NCI-H2227 (cell line): ENCODE measurements at regions not wholly inside any gene's neighbourhood (a gene's known extent, or its start where the extent isn't known, plus 50 kb on each side); places are given as distances from the start of the nearest gene placed in this dataset.
"Not testable (repeated sequence)": the region's sequence is repeated elsewhere in the genome, so short reads cannot be mapped to it uniquely, and the experiment has no call there.

ENCODE experiments used
- DNase-seq: peaks from one replicate; lab custom pipeline; 2025; ENCODE audit not compliant: unreplicated experiment; lab: John Stamatoyannopoulos, UW

DNA sequence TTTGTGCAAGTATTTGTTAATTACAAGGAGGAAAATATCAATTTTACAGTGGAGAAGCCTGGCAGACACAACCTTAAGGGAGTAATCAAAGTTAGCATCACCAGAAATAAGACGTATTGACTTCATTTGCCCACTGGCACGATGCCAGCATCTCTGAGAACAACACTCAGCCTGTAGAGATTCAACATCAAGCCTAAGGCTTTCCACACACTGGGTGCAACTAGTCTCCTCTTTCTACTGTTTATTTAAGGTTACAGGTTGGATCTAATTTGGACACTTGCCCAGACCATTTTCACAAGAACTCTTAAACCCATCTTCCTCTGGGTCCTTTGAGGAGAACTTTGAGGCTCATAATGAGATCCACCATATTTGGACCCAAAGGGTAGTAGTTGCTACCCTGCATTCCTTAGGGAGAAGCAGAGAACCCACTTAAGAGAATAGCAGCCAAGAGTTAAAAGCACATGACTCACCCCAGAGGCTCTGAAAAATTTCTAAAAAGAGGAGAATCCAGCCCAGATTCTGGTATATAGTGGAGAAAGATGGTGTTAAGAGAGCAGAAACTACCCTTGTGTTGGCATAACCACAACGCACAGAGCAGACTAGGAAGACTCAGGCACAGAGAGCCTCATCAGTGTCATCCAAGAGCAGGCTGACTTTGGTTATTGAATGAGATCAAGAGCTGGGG is 97.3 kb downstream of the CCDC71L start:
- no peak for DNase-seq

GRCh38 chr7:106562711-106563366 is 98.1 kb downstream of the CCDC71L start:
- no peak for DNase-seq

DNA sequence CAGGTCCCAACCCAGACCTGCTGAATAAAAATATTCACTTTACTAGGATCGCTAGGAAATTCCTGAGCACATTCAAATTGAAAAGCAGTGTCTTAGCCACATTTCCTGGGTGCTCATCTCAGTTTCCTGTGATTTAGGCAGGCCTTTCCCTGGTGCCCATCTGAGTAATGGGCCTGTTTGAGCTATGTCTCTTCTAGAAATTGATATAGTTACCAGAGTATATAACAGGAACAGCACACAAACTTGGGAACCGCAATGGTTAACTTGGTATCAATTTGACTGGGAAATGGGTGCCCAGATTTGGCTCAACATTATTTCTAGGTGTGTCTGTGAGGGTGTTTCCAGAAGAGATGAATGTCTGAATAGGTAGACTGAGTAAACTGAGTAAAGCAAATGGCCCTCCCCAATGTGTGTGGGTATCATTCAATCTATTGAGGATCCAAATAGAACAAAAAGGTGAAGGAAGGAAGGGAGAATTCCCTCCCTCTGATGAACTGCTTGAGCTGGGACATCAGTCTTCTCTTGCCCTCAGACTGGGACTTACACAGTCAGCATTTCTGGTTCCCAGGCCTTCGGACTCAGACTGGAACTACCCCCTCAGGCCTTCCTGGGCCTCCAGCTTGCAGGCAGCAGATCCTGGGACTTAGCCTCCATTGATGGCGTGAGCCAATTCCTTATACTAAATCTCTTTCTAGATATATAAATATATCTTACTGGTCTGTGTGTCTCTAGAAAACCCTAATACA is 99.1 kb downstream of the CCDC71L start:
- no peak for DNase-seq

GRCh38 chr7:106561151-106561550 is 99.8 kb downstream of the CCDC71L start:
- no peak for DNase-seq

GRCh38 chr7:106560482-106560881 is 100.5 kb downstream of the CCDC71L start:
- DNase-seq = no peak

GRCh38 chr7:106556244-106556643 is 104.7 kb downstream of the CCDC71L start:
- DNase-seq = not testable (repeated sequence)

DNA sequence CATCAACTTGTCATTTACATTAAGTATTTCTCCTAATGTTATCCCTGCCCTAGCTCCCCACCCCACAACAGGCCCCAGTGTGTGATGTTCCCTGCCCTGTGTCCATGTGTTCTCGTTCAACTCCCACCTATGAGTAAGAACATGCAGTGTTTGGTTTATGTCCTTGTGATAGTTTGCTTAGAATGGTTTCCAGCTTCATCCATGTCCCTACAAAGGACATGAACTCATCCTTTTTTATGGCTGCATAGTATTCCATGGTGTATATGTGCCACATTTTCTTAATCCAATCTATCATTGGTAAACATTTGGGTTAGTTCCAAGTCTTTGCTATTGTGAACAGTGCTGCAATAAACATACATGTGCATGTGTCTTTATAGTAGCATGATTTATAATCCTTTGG is 106.3 kb downstream of the CCDC71L start:
- not testable (repeated sequence) for DNase-seq

DNA sequence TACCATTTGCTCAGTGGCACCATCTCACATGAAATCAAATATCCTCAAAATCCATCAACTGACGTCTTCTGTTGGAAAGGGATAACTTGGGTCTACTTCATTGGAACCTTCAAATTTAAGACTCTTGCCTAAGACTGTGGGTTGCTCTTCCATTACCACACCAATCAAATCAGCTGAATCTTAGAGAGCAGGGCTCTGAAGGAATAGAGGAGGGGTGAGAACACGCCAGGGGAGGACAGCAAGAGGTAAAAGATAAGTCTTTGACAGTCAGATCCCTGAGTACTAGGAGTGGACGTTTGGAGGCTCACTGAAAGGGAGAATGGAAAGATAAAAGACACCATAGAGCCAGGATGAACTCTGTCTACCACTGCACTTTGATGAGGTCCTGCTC is 107.5 kb downstream of the CCDC71L start:
- no peak for DNase-seq

GRCh38 chr7:106552645-106553445 is 108.1 kb downstream of the CCDC71L start:
- DNase-seq = no peak

GRCh38 chr7:106551936-106552335 is 109.0 kb downstream of the CCDC71L start:
- no peak for DNase-seq

DNA sequence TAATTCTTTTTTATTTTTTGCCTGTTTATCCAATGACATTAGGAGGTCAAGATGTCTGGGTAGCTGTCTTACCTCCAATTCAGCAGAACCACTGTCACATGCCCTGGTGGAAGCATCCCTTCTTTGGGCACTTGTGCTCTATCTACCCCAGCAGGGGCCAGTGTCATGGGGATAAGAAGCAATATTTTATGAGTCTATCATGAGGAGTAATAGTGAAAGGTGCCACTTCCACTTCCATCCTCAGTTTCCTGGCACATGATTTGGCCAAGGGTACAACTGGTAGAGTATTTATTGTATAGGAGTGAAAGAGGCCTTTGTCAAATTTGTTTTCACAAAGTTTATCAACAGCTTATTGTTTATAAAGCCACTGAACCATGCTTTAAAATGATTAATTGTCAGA is 112.5 kb downstream of the CCDC71L start:
- DNase-seq = no peak

- DNase-seq = no peak
Measured at GRCh38 chr7:106545275-106545674, 115.7 kb downstream of the CCDC71L start.

- no peak for DNase-seq
Measured at GRCh38 chr7:106543221-106543757, 117.7 kb downstream of the CCDC71L start.

GRCh38 chr7:106542550-106543220 is 118.3 kb downstream of the CCDC71L start:
- DNase-seq = peak; percentile 12

GRCh38 chr7:106538638-106539037 is 122.3 kb downstream of the CCDC71L start:
- no peak for DNase-seq

DNA sequence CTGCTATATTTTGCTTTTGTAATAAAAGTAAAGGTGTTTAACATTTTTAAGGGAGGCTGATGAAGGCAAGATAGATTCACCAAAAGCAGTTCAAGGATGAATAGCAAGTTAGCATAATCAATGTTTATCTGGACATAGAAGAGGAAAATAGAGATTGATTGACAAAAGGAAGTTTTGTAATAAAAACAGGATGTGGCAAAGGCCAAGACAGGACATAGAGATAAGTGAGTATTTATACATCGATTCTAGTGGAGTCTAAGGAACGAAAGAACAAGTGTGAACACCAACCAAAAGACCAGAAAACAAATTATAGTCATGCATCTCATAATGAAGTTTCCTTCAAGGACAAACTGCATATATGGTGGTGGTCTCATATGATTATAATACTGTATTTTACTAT is 123.8 kb downstream of the CCDC71L start:
- DNase-seq = no peak

GRCh38 chr7:106536079-106536478 is 124.9 kb downstream of the CCDC71L start:
- DNase-seq = no peak

DNA sequence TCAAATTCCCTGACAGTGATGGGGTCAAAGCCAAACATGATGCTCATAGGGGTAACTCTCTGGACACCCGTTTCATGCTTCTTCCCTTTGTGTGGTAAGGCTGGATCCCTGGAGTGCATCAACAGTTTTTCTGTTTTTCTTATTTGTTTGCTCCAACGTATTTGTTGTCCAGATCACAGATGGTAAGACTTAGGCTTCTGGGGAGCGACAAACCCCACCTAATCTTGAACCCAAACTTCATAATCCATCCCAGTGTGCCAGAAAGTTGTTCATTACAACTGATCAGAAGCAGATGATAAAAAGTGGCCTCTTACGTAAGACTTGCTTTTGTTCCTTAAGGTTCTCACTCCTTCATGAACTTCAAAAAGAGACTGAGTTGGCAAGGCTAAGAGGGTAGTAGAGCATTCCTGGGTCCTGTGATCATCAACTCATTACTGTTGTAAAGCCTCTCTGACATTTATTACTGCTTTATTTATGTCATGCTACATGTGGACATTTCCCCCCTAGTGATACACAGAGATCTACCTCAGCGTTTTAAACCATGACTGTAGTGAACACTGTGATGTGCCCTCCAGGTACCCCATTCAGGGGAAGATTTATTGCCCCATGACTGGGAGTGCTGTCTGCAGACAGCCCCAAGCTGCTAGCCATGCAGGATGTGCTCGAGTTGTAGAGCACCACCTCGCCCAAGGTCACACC is 125.6 kb downstream of the CCDC71L start:
- DNase-seq = no peak

GRCh38 chr7:106534271-106534846 is 126.6 kb downstream of the CCDC71L start:
- DNase-seq = no peak
